ENCODE measurements at regions not wholly inside any gene's neighbourhood (a gene's known extent, or its start where the extent isn't known, plus 50 kb on each side); places are given as distances from the start of the nearest gene placed in this dataset.

DNA sequence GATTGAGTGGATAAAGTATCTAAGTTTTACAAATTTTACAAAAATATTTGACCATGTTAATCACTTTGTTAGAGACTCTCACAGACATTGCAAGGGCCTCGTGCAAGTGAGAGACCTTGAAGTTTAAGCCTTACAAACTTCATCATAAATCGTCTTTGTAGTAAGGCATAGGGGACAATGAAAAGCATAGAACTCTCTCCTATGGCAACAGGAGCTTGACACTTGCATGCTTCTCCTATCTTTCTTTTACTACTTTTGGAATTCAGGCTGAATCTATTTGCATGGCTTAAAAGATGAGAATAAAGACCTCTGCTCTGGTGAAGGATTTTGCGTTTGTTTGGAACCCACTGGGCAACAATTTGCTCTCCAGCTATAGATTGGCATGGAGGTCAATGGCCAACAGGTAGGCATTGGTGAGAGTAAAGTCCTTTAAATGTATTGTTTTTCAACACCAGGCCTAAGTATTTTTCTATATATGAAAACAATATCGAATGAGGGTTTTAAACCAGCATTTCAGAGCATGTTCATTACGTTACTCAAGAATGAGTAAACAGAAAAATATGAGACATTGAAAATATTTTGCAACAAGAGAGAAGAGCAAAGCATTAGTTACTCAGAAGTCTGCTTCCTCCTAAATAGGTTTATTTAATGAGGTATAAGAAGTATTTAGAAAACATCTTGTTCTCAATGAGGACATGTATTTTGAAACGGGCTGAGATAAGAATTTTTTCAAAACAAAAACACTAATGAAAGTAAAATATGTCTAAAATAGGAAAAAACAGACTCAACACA lies 192.2 kb downstream of the TGFB2 start:
- no peaks in the 10 kb centered on the region for H3K9me3 ChIP-seq (replicated peaks; ENCODE audit: control insufficient read depth, insufficient read depth, low read length)
- H3K4me2 ChIP-seq (ENCODE audit: control insufficient read depth, insufficient read depth), result no peak overlapping the region
- RAD21 ChIA-PET (ENCODE audit: unreplicated experiment), result no interaction called here
- in situ Hi-C loops (cut with MboI) (no loop called here), intact Hi-C loops (cut with micrococcal nuclease; ENCODE audit: unreplicated experiment) (no loop called here)
- H4K20me1 ChIP-seq (ENCODE audit: control insufficient read depth, insufficient read depth), result no peaks in the 10 kb centered on the region
- no peaks in the 10 kb centered on the region for H3K36me3 ChIP-seq (ENCODE audit: control insufficient read depth in 2 of 2, insufficient read depth in 2 of 2, low read length in 1 of 2)
- no peak for ATAC-seq
- H3K27me3 ChIP-seq (replicated peaks in 1 of 2; ENCODE audit: control insufficient read depth in 2 of 2, insufficient read depth in 2 of 2, low read length in 1 of 2), result no peaks in the 10 kb centered on the region
- CTCF ChIA-PET, result no interaction called here
- no TSS peak for BruUV-seq (replicated peaks)
- WGBS (ENCODE audit: insufficient coverage, insufficient replicate concordance, low lambda C conversion rate, missing lambda C conversion rate), result 9% methylated on average over 6 of the region's 6 CpGs
- POLR2A ChIA-PET, result no interaction called here
- H3K4me1 ChIP-seq (ENCODE audit: control insufficient read depth, insufficient read depth, low read length), result no peaks in the 10 kb centered on the region
- no peaks in the 10 kb centered on the region for H3K79me2 ChIP-seq (ENCODE audit: control insufficient read depth, insufficient read depth, low read length)
- TF ChIP-seq, protein P1, sequence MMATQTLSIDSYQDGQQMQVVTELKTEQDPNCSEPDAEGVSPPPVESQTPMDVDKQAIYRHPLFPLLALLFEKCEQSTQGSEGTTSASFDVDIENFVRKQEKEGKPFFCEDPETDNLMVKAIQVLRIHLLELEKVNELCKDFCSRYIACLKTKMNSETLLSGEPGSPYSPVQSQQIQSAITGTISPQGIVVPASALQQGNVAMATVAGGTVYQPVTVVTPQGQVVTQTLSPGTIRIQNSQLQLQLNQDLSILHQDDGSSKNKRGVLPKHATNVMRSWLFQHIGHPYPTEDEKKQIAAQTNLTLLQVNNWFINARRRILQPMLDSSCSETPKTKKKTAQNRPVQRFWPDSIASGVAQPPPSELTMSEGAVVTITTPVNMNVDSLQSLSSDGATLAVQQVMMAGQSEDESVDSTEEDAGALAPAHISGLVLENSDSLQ (IDR thresholded peaks at IDR 0.05), result no peak
- TF ChIP-seq JUNB (IDR thresholded peaks at IDR 0.05) (no peak), MYC (IDR thresholded peaks at IDR 0.05; ENCODE audit: insufficient read depth, insufficient read length, insufficient replicate concordance, low read length, severe bottlenecking) (no peak), FOXK2 (IDR thresholded peaks at IDR 0.05) (no peak), RCOR1 (conservative IDR thresholded peaks at IDR 0.05; ENCODE audit: low read depth, low read length) (no peak)
- TF ChIP-seq, protein P2, sequence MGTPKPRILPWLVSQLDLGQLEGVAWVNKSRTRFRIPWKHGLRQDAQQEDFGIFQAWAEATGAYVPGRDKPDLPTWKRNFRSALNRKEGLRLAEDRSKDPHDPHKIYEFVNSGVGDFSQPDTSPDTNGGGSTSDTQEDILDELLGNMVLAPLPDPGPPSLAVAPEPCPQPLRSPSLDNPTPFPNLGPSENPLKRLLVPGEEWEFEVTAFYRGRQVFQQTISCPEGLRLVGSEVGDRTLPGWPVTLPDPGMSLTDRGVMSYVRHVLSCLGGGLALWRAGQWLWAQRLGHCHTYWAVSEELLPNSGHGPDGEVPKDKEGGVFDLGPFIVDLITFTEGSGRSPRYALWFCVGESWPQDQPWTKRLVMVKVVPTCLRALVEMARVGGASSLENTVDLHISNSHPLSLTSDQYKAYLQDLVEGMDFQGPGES (IDR thresholded peaks at IDR 0.05), result no peak
- FAIRE-seq, result no peak
- no peak for DNase-seq (ENCODE audit: low read depth, low spot score)
- no peak overlapping the region for H2AFZ ChIP-seq (ENCODE audit: control insufficient read depth, low read depth, low read length)
- no peak overlapping the region for H3K9ac ChIP-seq (ENCODE audit: control insufficient read depth, insufficient read depth, low read length)
- SMC1A ChIA-PET (ENCODE audit: uncharacterized antibody, unreplicated experiment), result no interaction called here
- H3K27ac ChIP-seq (ENCODE audit: control insufficient read depth, insufficient read depth), result no peak overlapping the region
- H3K4me3 ChIP-seq, result no peak overlapping the region

Data from GM12878 (cell line).